Omental fat pad (tissue), 3 donors: ENCODE measurements at regions not wholly inside any gene's neighbourhood (a gene's known extent, or its start where the extent isn't known, plus 50 kb on each side); places are given as distances from the start of the nearest gene placed in this dataset.

Source experiments
- ATAC-seq: fragments of 150-250 bp; one replicate; pipeline ENCODE4 v1.9.1; 2016; ENCODE audit warnings: mild to moderate bottlenecking, moderate library complexity; ENCODE audit not compliant: low FRiP score
- DNase-seq: peaks from one replicate; pipeline ENCODE4 v3.0.0-alpha.2; 2019; ENCODE audit warnings: low spot score
- TF ChIP-seq, protein P1 (sequence below), 3 donors: fragments of 450-650 bp; IDR thresholded peaks; one replicate each; pipeline ENCODE4 v1.5.1; 2016 to 2017; ENCODE audit warnings: antibody characterized with exemption in 3 of 3, mild to moderate bottlenecking in 3 of 3, moderate library complexity in 2 of 3

DNA sequence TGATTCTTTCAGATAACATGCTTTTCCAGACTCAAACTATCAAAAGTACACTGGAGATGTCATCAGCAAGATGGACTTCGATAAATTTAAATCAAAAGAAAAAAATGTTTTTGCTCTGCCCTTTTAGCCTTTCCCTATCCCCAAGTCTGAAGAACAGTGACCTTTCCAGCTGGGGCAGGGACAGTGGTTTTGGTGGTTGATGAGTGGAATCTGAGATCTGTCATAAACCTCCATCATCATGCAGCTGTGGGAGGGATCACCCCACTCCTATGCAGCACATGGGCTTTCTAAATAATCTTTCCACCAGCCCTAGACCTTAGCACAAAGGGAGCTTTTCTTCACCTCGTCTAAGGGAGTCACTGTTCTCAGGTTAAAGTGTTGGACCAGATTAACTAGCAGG lies 869.5 kb upstream of the SOX9 start:
- TF ChIP-seq, protein P1, sequence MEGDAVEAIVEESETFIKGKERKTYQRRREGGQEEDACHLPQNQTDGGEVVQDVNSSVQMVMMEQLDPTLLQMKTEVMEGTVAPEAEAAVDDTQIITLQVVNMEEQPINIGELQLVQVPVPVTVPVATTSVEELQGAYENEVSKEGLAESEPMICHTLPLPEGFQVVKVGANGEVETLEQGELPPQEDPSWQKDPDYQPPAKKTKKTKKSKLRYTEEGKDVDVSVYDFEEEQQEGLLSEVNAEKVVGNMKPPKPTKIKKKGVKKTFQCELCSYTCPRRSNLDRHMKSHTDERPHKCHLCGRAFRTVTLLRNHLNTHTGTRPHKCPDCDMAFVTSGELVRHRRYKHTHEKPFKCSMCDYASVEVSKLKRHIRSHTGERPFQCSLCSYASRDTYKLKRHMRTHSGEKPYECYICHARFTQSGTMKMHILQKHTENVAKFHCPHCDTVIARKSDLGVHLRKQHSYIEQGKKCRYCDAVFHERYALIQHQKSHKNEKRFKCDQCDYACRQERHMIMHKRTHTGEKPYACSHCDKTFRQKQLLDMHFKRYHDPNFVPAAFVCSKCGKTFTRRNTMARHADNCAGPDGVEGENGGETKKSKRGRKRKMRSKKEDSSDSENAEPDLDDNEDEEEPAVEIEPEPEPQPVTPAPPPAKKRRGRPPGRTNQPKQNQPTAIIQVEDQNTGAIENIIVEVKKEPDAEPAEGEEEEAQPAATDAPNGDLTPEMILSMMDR (IDR thresholded peaks at IDR 0.05) = no peak
- DNase-seq (no peak), ATAC-seq (no peak)

DNA sequence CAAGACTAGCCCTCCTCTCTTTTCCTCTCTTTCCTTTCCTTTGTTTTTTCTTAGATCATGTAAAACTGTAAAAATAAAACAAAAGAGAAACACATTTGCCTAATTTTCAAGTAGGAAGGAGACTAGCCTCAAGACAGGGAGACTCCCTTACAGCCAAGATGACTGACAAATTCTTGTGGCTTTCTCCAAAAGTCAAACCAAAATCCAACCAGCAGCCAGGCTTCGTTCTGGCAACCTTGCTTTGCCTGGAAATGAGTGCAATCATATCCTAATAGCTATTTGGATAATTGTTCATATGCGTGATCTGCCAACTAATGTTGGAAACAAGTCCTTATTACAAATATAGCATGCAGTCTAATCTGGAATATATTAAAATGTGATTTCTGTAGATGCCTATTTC lies 868.9 kb upstream of the SOX9 start:
- ATAC-seq (no peak), DNase-seq (no peak)
- TF ChIP-seq, protein P1 (IDR thresholded peaks at IDR 0.05) = no peak

DNA sequence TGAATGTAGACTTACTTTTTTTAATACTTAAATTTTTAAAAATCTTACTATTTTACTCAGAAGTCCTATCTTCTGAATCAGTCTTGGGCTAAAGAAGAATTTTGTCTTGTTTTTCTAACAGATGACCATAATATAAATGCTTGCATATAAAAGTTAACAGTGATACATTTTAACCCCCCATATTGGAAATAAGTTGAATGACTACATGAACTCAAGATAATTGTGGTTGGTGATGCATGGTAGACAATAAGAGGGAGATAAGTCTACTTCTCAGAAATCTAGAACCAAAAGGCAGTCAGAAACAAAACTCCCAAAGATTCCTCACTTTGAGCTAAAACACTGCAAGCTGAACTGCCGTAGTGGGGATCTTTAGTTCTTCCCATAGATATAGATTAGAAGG lies 868.4 kb upstream of the SOX9 start:
- DNase-seq (no peak), ATAC-seq (no peak)
- TF ChIP-seq, protein P1 (IDR thresholded peaks at IDR 0.05) = no peak

DNA sequence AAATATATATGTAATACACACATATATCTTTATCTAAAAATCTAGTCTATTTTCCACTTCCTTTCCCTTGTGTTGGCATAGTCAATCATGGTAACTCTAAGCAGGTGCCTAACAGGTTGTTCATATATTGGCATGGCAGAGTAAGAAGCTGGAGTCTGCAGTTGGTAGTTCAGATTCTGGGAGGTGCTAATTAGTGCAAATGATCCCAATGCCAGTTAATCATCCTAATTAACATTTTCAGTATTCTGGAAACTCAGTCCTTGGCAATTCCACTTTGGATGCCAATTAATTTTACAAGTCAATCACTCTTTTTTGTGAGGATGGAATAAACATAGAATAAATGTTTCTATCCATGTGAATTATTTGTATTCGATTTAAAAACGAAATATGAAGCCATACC lies 863.7 kb upstream of the SOX9 start:
- DNase-seq = no peak
- no peak for ATAC-seq

DNA sequence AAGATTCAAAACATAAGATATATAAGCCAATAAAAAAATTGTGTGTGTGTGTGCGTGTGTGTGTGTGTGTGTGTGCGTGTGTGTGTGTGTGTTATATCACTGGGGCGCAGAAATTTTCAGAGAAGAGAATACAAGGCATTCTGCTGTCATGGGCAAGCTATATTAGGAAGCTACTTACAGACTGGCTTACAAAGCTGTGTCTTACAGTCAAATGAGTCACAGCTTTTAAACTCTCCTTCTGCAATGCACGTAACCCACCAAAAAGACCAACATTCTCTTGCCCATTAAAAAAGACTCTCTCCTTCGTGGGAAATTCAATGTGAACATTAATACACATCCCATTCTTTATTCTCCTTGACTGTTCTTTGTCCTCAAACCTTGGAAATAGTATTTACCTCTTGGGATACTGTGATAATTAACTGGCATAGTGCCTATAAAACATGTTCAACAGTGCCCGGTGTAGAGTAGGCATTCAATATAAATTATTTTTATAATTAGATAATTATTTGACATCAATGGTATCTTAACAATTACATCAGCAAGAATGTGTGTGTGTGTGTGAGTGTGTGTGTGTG lies 860.4 kb upstream of the SOX9 start:
- TF ChIP-seq, protein P1 (IDR thresholded peaks at IDR 0.05) = no peak
- ATAC-seq (no peak), DNase-seq (no peak)

More for the DNA sequence above, 863.7 kb upstream of the SOX9 start:
- TF ChIP-seq, protein P1 (IDR thresholded peaks at IDR 0.05) = no peak

DNA sequence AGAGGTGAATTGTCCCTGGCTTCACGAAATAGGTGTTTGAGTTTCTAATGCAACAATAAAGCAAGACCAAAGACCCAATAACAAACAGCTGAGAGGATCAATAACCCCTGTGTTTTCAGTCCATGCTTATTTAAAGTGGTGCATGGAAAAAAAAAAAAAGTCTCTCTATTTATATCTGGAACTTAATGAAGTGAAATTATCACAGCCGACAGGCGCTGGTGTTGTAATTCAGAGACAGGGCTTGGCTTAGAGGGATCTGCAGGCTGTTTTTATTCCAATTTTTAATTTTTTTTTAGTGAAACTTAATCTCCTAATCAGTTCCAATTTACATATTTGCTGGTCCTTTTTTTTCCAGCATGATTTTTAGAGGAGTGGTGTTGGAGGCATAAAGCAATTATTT lies 858.2 kb upstream of the SOX9 start:
- TF ChIP-seq, protein P1 (IDR thresholded peaks at IDR 0.05) = no peak
- no peak for DNase-seq
- ATAC-seq = no peak

DNA sequence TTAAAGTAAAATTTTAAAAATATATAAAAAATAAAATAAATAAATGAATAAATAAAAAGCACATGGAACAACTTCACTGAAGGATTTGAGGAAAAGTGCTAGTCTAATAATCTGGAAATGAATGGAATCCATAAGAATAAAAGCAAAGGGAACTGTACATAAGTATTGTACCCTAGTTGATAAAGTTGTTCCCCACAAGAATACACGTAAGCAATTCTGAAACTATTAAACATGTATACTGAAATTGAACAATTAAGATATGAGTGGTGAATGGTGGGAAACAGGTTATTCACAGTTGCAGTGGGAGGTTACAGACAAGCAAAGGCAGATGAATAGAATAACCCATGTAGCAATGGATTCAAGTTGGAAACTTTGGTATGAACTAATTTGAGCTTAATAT lies 853.2 kb upstream of the SOX9 start:
- no peak for ATAC-seq
- TF ChIP-seq, protein P1 (IDR thresholded peaks at IDR 0.05) = no peak
- no peak for DNase-seq
